ENCODE measurements at regions not wholly inside any gene's neighbourhood (a gene's known extent, or its start where the extent isn't known, plus 50 kb on each side); places are given as distances from the start of the nearest gene placed in this dataset.

- DNase-seq: no peak
Observed at GRCh38 chr10:21327289-21327993, 198.0 kb downstream of the SKIDA1 start.

GRCh38 chr10:21326594-21327288 is 198.7 kb downstream of the SKIDA1 start:
- no peak for DNase-seq

- DNase-seq: peak in 4 of 56 donors; percentile 0 to 21 (median 2)
Observed at GRCh38 chr10:21318540-21319167, 206.8 kb downstream of the SKIDA1 start.

GRCh38 chr10:21317902-21318301 is 207.6 kb downstream of the SKIDA1 start:
- no peak for DNase-seq

- peak in 17 of 56 donors; percentile 1 to 30 (median 7) for DNase-seq
Observed at GRCh38 chr10:21315645-21316220, 209.7 kb downstream of the SKIDA1 start.

GRCh38 chr10:21314906-21315644 is 210.4 kb downstream of the SKIDA1 start:
- no peak for DNase-seq

- no peak for DNase-seq
Observed at GRCh38 chr10:21314111-21314626, 211.3 kb downstream of the SKIDA1 start.

- DNase-seq: no peak
Observed at GRCh38 chr10:21313691-21314090, 211.8 kb downstream of the SKIDA1 start.

GRCh38 chr10:21311426-21311825 is 214.1 kb downstream of the SKIDA1 start:
- no peak for DNase-seq

- DNase-seq: no peak
Observed at GRCh38 chr10:21309427-21309826, 216.1 kb downstream of the SKIDA1 start.

- DNase-seq: no peak
Observed at GRCh38 chr10:21308946-21309345, 216.5 kb downstream of the SKIDA1 start.

- DNase-seq: no peak
Observed at GRCh38 chr10:21308018-21308417, 217.5 kb downstream of the SKIDA1 start.

GRCh38 chr10:21304608-21305007 is 220.9 kb downstream of the SKIDA1 start:
- no peak for DNase-seq

GRCh38 chr10:21304198-21304597 is 221.3 kb downstream of the SKIDA1 start:
- DNase-seq: no peak

- no peak for DNase-seq
Observed at GRCh38 chr10:21300551-21300950, 224.9 kb downstream of the SKIDA1 start.

- DNase-seq: no peak
Observed at GRCh38 chr10:21299330-21299729, 226.2 kb downstream of the SKIDA1 start.

GRCh38 chr10:21298701-21299100 is 226.8 kb downstream of the SKIDA1 start:
- no peak for DNase-seq

- DNase-seq: no peak
Observed at GRCh38 chr10:21297603-21298383, 227.7 kb downstream of the SKIDA1 start.

GRCh38 chr10:21296575-21297355 is 228.7 kb downstream of the SKIDA1 start:
- no peak for DNase-seq

Measured in nucleus accumbens (tissue), 56 donors.